HG02798 (cell line): ENCODE measurements at regions not wholly inside any gene's neighbourhood (a gene's known extent, or its start where the extent isn't known, plus 50 kb on each side); places are given as distances from the start of the nearest gene placed in this dataset.

Source experiments
- ATAC-seq: cut with Tn5 transposase; IDR thresholded peaks from one replicate; pipeline ENCODE4 v1.9.1; 2021; ENCODE audit warnings: mild to moderate bottlenecking; ENCODE audit not compliant: unreplicated experiment, poor library complexity

DNA sequence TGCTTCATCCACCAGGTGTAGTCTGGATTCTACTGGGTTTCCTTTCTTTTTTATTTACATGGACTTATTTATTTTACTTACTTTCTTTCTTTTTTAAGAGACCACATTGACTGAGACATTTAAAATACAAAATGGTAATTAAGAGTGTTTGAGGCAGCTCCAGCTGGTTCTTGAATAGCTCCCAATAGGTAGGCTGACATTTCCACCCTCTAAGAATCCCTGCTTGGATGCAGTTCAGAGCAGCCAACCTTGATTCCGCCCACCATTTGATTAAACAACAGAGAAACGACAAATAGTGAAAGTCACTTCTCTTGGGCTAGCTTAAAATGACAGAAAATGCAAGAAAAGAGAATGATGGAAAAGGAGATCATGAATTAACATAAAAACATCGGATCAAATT lies 270.5 kb downstream of the TUSC7 start:
- ATAC-seq: no peak

DNA sequence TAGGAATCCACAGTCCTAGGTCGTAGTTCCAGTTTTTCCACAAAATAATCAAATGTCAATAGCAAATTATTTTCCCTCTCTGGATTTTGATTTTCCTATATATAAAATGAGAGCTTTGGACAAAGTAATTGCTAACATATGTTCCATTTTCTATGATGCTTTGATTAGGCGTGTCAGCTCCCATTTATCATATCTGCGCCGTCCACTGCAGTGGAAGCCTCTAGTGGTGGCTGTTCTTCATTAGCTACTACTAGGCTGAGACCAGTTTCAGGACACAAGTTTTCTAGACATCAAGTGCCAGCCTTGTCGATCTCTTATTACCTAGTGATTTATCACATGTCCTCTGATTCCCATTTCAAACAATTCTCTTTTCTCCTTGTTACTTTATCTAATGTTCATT lies 271.5 kb downstream of the TUSC7 start:
- no peak for ATAC-seq

- ATAC-seq: no peak
Measured at GRCh38 chr3:116984301-116984700, 274.7 kb downstream of the TUSC7 start.

DNA sequence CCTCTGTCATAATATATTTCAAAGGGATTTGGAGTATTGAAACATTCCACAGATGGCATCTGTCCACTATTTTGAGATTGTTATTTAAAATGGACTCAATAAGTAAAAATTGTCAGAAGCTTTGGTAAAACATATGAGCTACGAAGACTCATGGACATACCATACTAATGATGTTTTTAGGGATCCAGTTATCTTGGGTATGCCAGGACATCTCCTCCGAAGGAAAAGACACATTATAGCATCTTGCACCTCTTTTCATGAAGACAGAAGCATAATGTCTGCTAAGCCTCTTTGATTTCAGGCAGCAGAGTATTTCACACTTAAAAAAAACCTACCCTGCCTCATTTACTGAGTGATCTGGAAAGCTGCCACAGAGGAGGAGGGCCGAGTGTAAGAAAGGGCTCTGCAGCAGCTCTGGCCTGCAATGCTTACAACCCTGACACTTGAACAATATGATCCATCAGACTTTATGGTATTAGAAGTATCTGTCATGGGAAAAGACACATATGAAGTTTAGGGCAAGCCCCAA lies 284.8 kb downstream of the TUSC7 start:
- no peak for ATAC-seq

DNA sequence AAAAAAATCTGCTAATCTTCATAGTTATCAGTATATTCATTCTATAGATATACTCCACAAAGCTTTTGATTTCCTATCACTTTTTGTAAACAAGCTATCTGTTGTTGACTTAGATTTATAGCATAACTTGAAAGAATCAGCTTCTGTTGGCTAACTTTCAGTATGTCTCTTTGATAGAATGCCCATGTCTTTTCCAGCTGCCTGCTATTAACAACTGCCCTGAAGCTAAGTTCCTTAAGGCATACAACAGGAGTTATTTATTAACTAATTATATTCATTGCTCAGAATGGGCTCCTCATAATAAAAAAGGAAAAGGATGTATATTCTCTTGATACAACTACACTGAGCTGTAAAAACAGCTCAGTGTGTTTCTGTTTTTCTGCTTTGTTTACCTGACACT lies 293.9 kb downstream of the TUSC7 start:
- ATAC-seq: no peak

DNA sequence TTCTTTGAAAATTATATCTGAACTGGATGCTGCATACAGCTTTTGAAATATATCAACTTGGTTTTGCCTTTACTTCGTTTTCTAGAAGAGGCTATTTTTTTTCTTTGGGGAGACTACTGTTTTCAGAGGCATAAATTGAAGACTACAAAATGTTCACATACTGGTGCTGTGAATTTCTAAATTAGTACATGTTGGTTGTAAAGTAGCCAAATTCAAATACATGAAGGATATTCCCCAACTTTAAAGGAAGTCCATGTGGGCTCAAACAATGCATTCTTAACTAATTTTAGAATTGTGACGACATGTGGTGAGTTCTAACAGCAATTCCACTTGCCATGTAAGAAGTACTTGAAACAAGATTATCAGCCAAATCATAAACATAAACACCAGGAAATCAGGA lies 295.7 kb downstream of the TUSC7 start:
- no peak for ATAC-seq

- no peak for ATAC-seq
Measured at GRCh38 chr3:117005911-117006522, 296.4 kb downstream of the TUSC7 start.

DNA sequence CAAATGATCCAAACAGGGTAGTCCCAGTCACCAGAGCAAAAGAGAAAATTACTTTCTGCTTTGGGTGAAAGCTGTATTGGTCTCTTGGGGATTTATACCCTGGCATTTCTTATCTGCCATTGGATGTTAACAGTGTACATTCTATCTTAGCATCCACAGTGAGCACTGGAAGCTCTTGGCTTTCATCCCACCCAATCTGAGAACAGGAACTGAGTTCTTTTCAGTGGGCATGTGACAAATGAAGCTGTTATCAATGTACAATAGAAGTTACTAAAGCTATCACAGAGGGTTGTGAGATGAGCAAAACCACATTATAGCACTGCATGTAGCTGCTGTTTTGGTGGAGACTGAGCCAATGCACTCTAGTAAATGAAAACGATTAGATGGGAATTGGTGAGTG lies 300.7 kb downstream of the TUSC7 start:
- ATAC-seq: no peak

GRCh38 chr3:117011687-117012250 lies 302.2 kb downstream of the TUSC7 start:
- ATAC-seq: no peak

DNA sequence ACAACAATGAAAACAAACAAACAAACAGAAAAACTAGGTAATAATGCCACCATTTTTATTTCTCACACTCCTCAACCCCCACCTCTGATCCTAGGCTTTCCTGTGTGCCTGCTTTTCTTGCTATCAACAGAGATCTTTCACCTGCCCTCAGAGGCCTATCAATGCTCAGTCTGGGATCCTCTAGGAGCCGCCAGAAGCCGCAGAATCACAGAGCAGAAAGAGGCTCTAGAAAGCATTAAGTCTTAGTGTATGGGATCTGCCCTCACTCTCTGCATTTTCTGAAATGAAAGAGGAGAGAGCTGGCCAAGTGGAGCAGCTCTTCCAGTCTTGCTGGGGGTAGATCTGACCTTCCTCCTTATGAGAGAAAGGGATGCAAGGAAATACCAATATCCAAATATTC lies 306.8 kb downstream of the TUSC7 start:
- ATAC-seq: no peak

DNA sequence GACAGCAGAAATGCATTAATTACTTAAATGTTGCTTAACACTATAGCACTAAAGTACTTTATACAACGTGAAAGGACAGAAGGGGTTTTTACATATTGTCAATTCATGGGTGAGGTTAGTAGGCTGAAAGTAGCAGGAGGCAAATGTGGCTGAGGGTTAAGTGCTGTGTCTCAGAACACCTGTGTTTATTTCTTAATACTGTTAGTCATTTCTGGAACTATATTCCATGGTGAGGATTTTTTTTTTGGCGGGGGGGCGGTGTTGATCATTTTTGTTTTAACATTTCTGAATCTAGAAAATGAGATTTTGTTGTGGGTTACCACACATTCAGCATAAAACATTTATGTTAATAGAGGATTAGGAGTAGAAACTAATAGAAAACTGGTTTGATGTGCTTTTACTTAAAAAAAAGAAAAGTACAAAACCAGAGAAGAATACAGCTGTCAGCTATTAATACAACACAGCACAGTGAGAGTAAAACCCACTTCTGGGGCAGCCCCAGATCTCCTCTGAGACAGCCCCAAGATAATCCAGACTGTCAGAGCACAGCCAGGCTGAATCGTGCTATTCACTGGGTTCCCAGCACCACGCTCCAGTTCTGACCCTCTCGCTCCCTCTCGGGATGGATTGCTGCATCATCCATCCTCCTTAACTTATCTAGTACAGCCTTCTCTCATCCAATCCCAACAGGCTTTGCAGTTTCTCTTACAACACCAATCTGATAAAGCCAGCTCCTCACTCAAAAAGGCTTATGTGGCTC lies 307.7 kb downstream of the TUSC7 start:
- ATAC-seq: peak; percentile 78

- ATAC-seq: no peak
Measured at GRCh38 chr3:117018655-117019054, 309.1 kb downstream of the TUSC7 start.

- ATAC-seq: peak; percentile 70
Measured at GRCh38 chr3:117019082-117019713, 309.6 kb downstream of the TUSC7 start.

GRCh38 chr3:117026401-117026800 lies 316.8 kb downstream of the TUSC7 start:
- no peak for ATAC-seq

DNA sequence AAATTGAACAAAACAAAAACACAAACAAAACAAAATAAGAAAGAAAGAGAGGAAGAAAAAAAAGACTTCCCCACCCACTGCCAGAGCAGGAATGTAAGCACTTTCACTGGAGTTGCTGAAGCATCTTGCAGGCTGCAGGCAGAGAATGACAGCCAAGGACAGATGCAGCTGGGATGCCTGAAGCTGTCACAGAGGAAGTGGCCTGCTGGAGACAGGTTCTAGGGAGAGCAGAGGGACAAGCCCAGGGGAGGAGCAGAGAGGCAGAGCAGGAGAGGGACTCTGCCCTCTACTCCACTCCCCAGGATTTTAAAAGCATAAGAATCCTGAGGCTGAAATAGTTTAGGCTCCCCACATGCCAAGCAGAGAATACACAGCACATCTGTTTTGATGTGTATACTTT lies 326.2 kb downstream of the TUSC7 start:
- ATAC-seq: no peak

DNA sequence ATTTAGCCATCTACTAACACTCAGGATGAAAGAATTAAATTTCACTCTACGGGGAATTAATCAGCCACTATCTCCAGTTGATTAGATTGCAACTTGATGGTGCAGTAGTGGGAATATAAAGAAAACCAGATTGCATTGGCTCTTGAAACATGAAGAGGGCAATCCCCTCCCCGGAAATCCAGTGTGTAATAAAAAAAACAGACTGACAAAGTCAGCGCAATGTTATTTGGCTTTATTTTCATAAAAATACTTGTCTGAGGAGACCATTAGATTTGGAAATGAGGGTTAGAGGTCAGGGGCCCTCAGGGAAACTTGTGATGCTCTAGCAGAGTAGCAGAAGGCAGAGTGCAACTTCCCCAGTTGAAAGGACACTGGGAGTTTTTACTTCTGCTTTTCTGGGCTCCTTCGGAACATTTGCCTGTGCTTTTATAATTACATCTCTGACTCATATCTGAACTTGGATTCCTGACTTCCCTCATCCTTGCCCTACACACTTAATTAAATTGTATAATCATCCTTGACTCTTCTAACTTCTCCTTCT lies 326.8 kb downstream of the TUSC7 start:
- no peak for ATAC-seq

DNA sequence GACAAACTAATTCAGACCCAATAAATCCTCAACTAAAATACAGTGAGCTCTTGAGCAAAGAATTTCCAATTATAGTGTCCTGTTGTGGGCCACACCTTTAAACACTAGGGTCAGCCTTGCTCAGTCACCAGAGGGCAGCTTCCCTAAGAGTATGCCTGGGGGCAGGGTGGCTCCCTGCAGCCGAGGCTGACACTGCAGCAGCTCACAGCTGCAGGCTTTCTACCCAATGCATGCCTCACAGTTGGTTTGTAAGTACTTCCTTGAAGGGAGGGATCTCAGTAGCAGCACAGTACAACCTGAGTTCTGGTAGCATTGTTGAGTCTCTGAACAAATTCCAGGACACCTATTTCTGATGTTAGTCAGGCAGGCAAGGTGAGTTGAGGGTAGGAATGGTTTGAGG lies 335.6 kb downstream of the TUSC7 start:
- ATAC-seq: no peak

GRCh38 chr3:117047951-117048705 lies 338.5 kb downstream of the TUSC7 start:
- no peak for ATAC-seq

DNA sequence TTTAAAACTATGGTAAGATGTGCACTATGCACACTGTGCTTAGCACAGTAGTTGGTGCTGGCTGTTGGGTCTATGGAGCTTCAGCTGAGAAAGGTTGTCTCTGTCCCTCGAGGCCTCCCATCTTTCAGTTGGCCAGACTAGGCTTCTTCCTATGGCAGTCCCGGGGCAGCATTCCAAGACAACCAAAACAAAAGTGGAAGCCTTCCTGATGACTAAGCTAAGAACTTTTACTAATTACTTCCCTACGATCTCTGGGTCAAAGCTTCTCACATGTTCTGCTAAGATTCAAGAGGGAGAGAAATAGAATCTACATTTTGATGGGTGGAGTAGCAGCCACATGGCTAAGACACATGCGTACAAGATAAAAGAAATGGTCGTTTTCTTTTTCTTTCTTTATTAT lies 342.8 kb downstream of the TUSC7 start:
- no peak for ATAC-seq

- ATAC-seq: no peak
Measured at GRCh38 chr3:117054556-117054955, 345.0 kb downstream of the TUSC7 start.
